WTC11 (cell line): ENCODE measurements at regions not wholly inside any gene's neighbourhood (a gene's known extent, or its start where the extent isn't known, plus 50 kb on each side); places are given as distances from the start of the nearest gene placed in this dataset.

Source experiments
- ATAC-seq: fragments of 200-7000 bp; cut with Tn5 transposase; 2 replicates; pipeline ENCODE4 v1.10.0; 2021; ENCODE audit warnings: mild to moderate bottlenecking, moderate library complexity
- CTCF ChIA-PET: fragments of 300-600 bp; sonication (Branson Sonifier 250); formaldehyde crosslinking; loops from one replicate; lab custom pipeline; 2021; ENCODE audit warnings: antibody characterized with exemption; lab: Charles Lee
- POLR2A ChIA-PET: fragments of 350-600 bp; sonication (Branson Sonifier 250); formaldehyde crosslinking; loops from one replicate; lab custom pipeline; 2021; ENCODE audit warnings: antibody characterized with exemption; lab: Charles Lee
- DNase-seq: peaks from one replicate; pipeline ENCODE4 v3.0.0; 2021; ENCODE audit warnings: low spot score
- H3K27ac Mint-ChIP-seq: 2 replicates; pipeline ENCODE4 v1.8.0; 2021; ENCODE audit warnings: mixed read lengths
- H3K27me3 Mint-ChIP-seq: 2 replicates; pipeline ENCODE4 v1.8.0; 2021; ENCODE audit warnings: low read depth, mild to moderate bottlenecking, moderate library complexity, mixed read lengths
- H3K36me3 Mint-ChIP-seq: 2 replicates; pipeline ENCODE4 v1.8.0; 2021; ENCODE audit warnings: mixed read lengths
- H3K4me1 Mint-ChIP-seq: 2 replicates; pipeline ENCODE4 v1.8.0; 2022; ENCODE audit warnings: mixed read lengths
- H3K4me3 Mint-ChIP-seq: 2 replicates; pipeline ENCODE4 v1.8.0; 2021; ENCODE audit warnings: mild to moderate bottlenecking, moderate library complexity, mixed read lengths
- H3K9me3 Mint-ChIP-seq: 2 replicates; pipeline ENCODE4 v1.8.0; 2021; ENCODE audit warnings: mixed read lengths
- ATF2 ChIP-seq: sonication (generic); formaldehyde crosslinking; IDR thresholded peaks from 2 replicates; pipeline ENCODE4 v1.8.1; 2022; ENCODE audit warnings: low read depth, missing genetic modification reagents, borderline replicate concordance
- ATF3 ChIP-seq: sonication (generic); formaldehyde crosslinking; conservative IDR thresholded peaks from 2 replicates; pipeline ENCODE4 v1.8.1; 2022; ENCODE audit warnings: mild to moderate bottlenecking, missing genetic modification reagents
- CBFB ChIP-seq: sonication (generic); formaldehyde crosslinking; IDR thresholded peaks from 2 replicates; pipeline ENCODE4 v1.8.1; 2022; ENCODE audit warnings: mild to moderate bottlenecking, low read depth, missing genetic modification reagents
- CREB1 ChIP-seq: sonication (generic); formaldehyde crosslinking; IDR thresholded peaks from 2 replicates; pipeline ENCODE4 v1.8.0; 2023; ENCODE audit warnings: mild to moderate bottlenecking, missing genetic modification reagents
- E2F1 ChIP-seq: sonication (generic); formaldehyde crosslinking; IDR thresholded peaks from 2 replicates; pipeline ENCODE4 v1.8.0; 2022; ENCODE audit warnings: mild to moderate bottlenecking, missing genetic modification reagents
- GABPB1 ChIP-seq: sonication (generic); formaldehyde crosslinking; IDR thresholded peaks from 2 replicates; pipeline ENCODE4 v1.8.1; 2023; ENCODE audit warnings: mild to moderate bottlenecking, missing genetic modification reagents
- HMGA2 ChIP-seq: fragments of 250-450 bp; sonication (Bioruptor Pico); IDR thresholded peaks from 2 replicates; pipeline ENCODE4 v1.4.0; 2021; ENCODE audit warnings: mild to moderate bottlenecking, moderate library complexity
- JAZF1 ChIP-seq: fragments of 250-450 bp; sonication (Bioruptor Pico); IDR thresholded peaks from 2 replicates; pipeline ENCODE4 v1.9.0; 2021; ENCODE audit warnings: moderate library complexity, mild to moderate bottlenecking, inconsistent platforms
- NFE2L1 ChIP-seq: sonication (generic); formaldehyde crosslinking; IDR thresholded peaks from 2 replicates; pipeline ENCODE4 v1.8.1; 2023; ENCODE audit warnings: missing genetic modification reagents
- NR3C1 ChIP-seq: sonication (generic); formaldehyde crosslinking; conservative IDR thresholded peaks from 2 replicates; pipeline ENCODE4 v1.8.1; 2023; ENCODE audit warnings: low read depth, mild to moderate bottlenecking, missing genetic modification reagents
- PREB ChIP-seq: sonication (generic); formaldehyde crosslinking; IDR thresholded peaks from 2 replicates; pipeline ENCODE4 v1.8.1; 2022; ENCODE audit warnings: mild to moderate bottlenecking, missing genetic modification reagents, moderate library complexity, borderline replicate concordance
- TEAD1 ChIP-seq: sonication (generic); formaldehyde crosslinking; IDR thresholded peaks from 2 replicates; pipeline ENCODE4 v1.8.0; 2022; ENCODE audit warnings: mild to moderate bottlenecking, missing genetic modification reagents
- TEAD4 ChIP-seq: sonication (generic); formaldehyde crosslinking; IDR thresholded peaks from 2 replicates; pipeline ENCODE4 v1.8.0; 2022; ENCODE audit warnings: mild to moderate bottlenecking, missing genetic modification reagents
- ZNF281 ChIP-seq: sonication (generic); formaldehyde crosslinking; IDR thresholded peaks from 2 replicates; pipeline ENCODE4 v1.8.0; 2023; ENCODE audit warnings: mild to moderate bottlenecking, missing genetic modification reagents
- ZSCAN18 ChIP-seq: fragments of 250-450 bp; sonication (Bioruptor Pico); IDR thresholded peaks from 2 replicates; pipeline ENCODE4 v2.1.2; 2022; ENCODE audit warnings: mild to moderate bottlenecking, moderate library complexity
- TF ChIP-seq, protein P1 (sequence below): sonication (generic); formaldehyde crosslinking; IDR thresholded peaks from 2 replicates; pipeline ENCODE4 v1.8.0; 2023; ENCODE audit warnings: missing genetic modification reagents, mild to moderate bottlenecking, borderline replicate concordance
- TF ChIP-seq, protein P2 (sequence below): sonication (generic); formaldehyde crosslinking; IDR thresholded peaks from 2 replicates; pipeline ENCODE4 v1.8.0; 2022; ENCODE audit warnings: missing genetic modification reagents

DNA sequence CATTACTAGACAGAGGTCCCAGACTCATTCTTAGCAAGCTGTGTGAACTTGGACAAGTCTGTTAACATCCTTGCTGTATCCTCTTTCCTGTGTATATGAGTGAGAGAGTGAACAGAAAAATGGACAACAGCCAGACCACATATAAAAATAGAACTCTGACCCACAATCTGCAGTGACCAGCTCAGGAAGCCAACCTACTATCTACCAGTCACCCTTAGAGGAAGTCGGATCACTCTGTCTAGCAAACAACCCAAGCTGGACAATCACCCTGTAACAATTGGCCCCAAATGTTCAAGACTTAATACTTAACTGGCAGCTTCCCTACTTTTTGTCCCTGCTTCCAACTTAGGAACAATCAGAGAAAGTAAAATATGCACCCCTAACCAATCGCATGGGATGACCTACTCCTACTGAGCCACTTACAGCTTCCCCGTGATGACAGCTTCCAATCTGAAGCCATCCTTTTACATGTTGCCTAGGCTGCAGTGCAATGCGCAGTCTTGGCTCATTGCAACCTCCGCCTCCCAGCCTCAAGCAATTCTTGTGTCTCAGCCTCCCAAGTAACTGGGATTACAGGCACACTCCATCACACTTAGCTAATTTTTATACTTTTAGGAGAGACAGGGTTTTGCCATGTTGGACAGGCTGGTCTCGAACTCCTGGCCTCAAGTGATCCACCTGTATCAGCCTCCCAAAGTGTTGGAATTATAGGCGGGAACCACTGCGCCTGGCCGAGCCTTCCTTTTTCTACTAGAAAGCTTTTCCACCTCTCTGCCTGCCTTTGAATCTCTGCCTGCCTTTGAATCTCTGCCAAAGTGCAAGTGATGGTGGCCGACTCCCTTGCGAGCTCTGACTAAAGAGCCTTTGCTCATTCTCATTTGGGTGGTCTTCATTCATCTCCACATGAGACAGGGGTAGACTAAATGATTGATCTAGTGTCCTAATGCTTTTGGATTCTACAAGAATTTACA is 158.3 kb upstream of the NDUFV2 start:
- no peak overlapping the region for H3K4me3 Mint-ChIP-seq
- ATAC-seq (no peak), DNase-seq (no peak)
- ChIA-PET POLR2A (no interaction called here), CTCF (no interaction called here)
- H3K27ac Mint-ChIP-seq: no peak overlapping the region
- peaks cover 63% of the 10 kb centered on the region for H3K4me1 Mint-ChIP-seq
- peaks cover 11% of the 10 kb centered on the region for H3K9me3 Mint-ChIP-seq
- TF ChIP-seq, protein P1, sequence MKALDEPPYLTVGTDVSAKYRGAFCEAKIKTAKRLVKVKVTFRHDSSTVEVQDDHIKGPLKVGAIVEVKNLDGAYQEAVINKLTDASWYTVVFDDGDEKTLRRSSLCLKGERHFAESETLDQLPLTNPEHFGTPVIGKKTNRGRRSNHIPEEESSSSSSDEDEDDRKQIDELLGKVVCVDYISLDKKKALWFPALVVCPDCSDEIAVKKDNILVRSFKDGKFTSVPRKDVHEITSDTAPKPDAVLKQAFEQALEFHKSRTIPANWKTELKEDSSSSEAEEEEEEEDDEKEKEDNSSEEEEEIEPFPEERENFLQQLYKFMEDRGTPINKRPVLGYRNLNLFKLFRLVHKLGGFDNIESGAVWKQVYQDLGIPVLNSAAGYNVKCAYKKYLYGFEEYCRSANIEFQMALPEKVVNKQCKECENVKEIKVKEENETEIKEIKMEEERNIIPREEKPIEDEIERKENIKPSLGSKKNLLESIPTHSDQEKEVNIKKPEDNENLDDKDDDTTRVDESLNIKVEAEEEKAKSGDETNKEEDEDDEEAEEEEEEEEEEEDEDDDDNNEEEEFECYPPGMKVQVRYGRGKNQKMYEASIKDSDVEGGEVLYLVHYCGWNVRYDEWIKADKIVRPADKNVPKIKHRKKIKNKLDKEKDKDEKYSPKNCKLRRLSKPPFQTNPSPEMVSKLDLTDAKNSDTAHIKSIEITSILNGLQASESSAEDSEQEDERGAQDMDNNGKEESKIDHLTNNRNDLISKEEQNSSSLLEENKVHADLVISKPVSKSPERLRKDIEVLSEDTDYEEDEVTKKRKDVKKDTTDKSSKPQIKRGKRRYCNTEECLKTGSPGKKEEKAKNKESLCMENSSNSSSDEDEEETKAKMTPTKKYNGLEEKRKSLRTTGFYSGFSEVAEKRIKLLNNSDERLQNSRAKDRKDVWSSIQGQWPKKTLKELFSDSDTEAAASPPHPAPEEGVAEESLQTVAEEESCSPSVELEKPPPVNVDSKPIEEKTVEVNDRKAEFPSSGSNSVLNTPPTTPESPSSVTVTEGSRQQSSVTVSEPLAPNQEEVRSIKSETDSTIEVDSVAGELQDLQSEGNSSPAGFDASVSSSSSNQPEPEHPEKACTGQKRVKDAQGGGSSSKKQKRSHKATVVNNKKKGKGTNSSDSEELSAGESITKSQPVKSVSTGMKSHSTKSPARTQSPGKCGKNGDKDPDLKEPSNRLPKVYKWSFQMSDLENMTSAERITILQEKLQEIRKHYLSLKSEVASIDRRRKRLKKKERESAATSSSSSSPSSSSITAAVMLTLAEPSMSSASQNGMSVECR: no peak
- no peak for TF ChIP-seq GABPB1 (CRISPR knock-in tag)
- TF ChIP-seq TEAD1: no peak
- no peak for TF ChIP-seq ATF2 (CRISPR knock-in tag)
- no peak for TF ChIP-seq E2F1
- no peak for TF ChIP-seq TEAD4 (CRISPR knock-in tag)
- TF ChIP-seq NR3C1 (CRISPR knock-in tag): no peak
- no peak for TF ChIP-seq CREB1 (CRISPR knock-in tag)
- TF ChIP-seq ATF3 (CRISPR knock-in tag): no peak
- no peak for TF ChIP-seq NFE2L1 (CRISPR knock-in tag)
- no peak for TF ChIP-seq JAZF1 (CRISPR knock-in tag)
- TF ChIP-seq, all 79 proteins: peak for 0
- Mint-ChIP-seq H3K27me3 (no peaks in the 10 kb centered on the region; the same call in none of the 2 replicates), H3K36me3 (peaks cover 9% of the 10 kb centered on the region)

DNA sequence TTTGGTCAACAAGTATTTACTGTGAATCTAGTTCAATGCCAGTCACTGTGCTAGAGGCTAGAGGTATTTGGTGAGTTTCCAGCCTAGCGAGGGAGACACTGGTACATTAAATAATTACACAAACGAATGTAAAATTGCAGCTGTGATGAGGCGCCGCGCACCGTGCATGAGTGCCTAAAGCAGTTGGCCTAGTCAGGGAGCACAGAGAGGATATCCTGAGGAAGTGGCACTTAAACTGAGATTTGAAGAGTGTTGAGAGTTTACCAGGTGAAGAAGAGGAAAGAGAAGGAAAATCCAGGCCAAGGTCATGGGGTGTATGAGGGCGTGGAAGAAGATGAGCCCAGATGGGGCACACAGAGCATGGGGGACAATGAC is 157.6 kb upstream of the NDUFV2 start:
- ChIA-PET POLR2A (no interaction called here), CTCF (no interaction called here)
- no peak for ATAC-seq
- no peak for TF ChIP-seq PREB (CRISPR knock-in tag)
- TF ChIP-seq TEAD4 (CRISPR knock-in tag): no peak
- no peak for TF ChIP-seq ZNF281 (CRISPR knock-in tag)
- no peak for TF ChIP-seq CBFB (CRISPR knock-in tag)
- TF ChIP-seq, protein P2, sequence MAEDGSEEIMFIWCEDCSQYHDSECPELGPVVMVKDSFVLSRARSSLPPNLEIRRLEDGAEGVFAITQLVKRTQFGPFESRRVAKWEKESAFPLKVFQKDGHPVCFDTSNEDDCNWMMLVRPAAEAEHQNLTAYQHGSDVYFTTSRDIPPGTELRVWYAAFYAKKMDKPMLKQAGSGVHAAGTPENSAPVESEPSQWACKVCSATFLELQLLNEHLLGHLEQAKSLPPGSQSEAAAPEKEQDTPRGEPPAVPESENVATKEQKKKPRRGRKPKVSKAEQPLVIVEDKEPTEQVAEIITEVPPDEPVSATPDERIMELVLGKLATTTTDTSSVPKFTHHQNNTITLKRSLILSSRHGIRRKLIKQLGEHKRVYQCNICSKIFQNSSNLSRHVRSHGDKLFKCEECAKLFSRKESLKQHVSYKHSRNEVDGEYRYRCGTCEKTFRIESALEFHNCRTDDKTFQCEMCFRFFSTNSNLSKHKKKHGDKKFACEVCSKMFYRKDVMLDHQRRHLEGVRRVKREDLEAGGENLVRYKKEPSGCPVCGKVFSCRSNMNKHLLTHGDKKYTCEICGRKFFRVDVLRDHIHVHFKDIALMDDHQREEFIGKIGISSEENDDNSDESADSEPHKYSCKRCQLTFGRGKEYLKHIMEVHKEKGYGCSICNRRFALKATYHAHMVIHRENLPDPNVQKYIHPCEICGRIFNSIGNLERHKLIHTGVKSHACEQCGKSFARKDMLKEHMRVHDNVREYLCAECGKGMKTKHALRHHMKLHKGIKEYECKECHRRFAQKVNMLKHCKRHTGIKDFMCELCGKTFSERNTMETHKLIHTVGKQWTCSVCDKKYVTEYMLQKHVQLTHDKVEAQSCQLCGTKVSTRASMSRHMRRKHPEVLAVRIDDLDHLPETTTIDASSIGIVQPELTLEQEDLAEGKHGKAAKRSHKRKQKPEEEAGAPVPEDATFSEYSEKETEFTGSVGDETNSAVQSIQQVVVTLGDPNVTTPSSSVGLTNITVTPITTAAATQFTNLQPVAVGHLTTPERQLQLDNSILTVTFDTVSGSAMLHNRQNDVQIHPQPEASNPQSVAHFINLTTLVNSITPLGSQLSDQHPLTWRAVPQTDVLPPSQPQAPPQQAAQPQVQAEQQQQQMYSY: no peak
- TF ChIP-seq HMGA2 (CRISPR knock-in tag): no peak
- no peak for TF ChIP-seq NFE2L1 (CRISPR knock-in tag)
- TF ChIP-seq ZSCAN18 (CRISPR knock-in tag): no peak

More for the DNA sequence above, 157.6 kb upstream of the NDUFV2 start:
- no peak overlapping the region for H3K4me3 Mint-ChIP-seq
- no peak overlapping the region for H3K27ac Mint-ChIP-seq
- H3K27me3 Mint-ChIP-seq: no peaks in the 10 kb centered on the region; the same call in none of the 2 replicates
- H3K9me3 Mint-ChIP-seq: peaks cover 11% of the 10 kb centered on the region
- H3K4me1 Mint-ChIP-seq: peaks cover 65% of the 10 kb centered on the region
- no peak for DNase-seq
- H3K36me3 Mint-ChIP-seq: peaks cover 9% of the 10 kb centered on the region
